ENCODE measurements at regions not wholly inside any gene's neighbourhood (a gene's known extent, or its start where the extent isn't known, plus 50 kb on each side); places are given as distances from the start of the nearest gene placed in this dataset.
A peak's percentile ranks its signal among the peaks of the same experiment; 100 is the strongest.

- intact Hi-C loops (cut with DNase I; ENCODE audit: low total_unique reads) (no loop called here), in situ Hi-C loops (cut with MboI; ENCODE audit: low pct_ligation_motif_present in 1 of 4, low pct_unique_long_range_greater_than_20kb in 1 of 4, low sequenced_read_pairs in 3 of 4) (no loop called here)
- no peak overlapping the region for H3K4me3 ChIP-seq
- 51 to 60% methylated on average over 1 to 9 of the region's 9 CpGs for WGBS, 2 donors (ENCODE audit: low coverage in 1 of 2)
- H3K27ac ChIP-seq, result peak overlapping the region in 3 of 4 donors; percentile 22 to 65 (median 28)
- no peaks in the 10 kb centered on the region for H3K9me3 ChIP-seq
- no peaks in the 10 kb centered on the region for H3K36me3 ChIP-seq
- no peaks in the 10 kb centered on the region for H3K4me1 ChIP-seq
- no peaks in the 10 kb centered on the region for H3K27me3 ChIP-seq
- DNase-seq, result peak; percentile 13
- TF ChIP-seq POLR2AphosphoS5 (IDR thresholded peaks at IDR 0.05) (peak in 1 of 3 donors; percentile 35), POLR2A (IDR thresholded peaks at IDR 0.05) (no peak)
Observed at GRCh38 chr15:94004697-94005096, 226.7 kb upstream of the MCTP2 start.

GRCh38 chr15:94002041-94002440 is 229.3 kb upstream of the MCTP2 start:
- in situ Hi-C loops (cut with MboI; ENCODE audit: low pct_ligation_motif_present in 1 of 4, low pct_unique_long_range_greater_than_20kb in 1 of 4, low sequenced_read_pairs in 3 of 4), result no loop called here

GRCh38 chr15:94001255-94001801 is 230.0 kb upstream of the MCTP2 start:
- Histone ChIP-seq H3K4me1 (no peaks in the 10 kb centered on the region), H3K4me3 (no peak overlapping the region), H3K36me3 (no peaks in the 10 kb centered on the region), H3K27ac (no peak overlapping the region), H3K27me3 (no peaks in the 10 kb centered on the region), H3K9me3 (no peaks in the 10 kb centered on the region)
- in situ Hi-C loops (cut with MboI; ENCODE audit: low pct_ligation_motif_present in 1 of 4, low pct_unique_long_range_greater_than_20kb in 1 of 4, low sequenced_read_pairs in 3 of 4) (no loop called here), intact Hi-C loops (cut with DNase I; ENCODE audit: low total_unique reads) (no loop called here)
- no peak for DNase-seq
- TF ChIP-seq POLR2A (IDR thresholded peaks at IDR 0.05) (no peak), POLR2AphosphoS5 (IDR thresholded peaks at IDR 0.05) (no peak), CTCF (IDR thresholded peaks at IDR 0.05) (no peak), EP300 (IDR thresholded peaks at IDR 0.05; ENCODE audit: low read depth) (no peak)
- WGBS, 2 donors (ENCODE audit: low coverage in 1 of 2), result 30 to 38% methylated on average over 3 of the region's 3 CpGs

More at GRCh38 chr15:94002041-94002440, 229.3 kb upstream of the MCTP2 start:
- TF ChIP-seq POLR2A (IDR thresholded peaks at IDR 0.05), result no peak
- TF ChIP-seq EP300 (IDR thresholded peaks at IDR 0.05; ENCODE audit: low read depth), result no peak
- TF ChIP-seq CTCF (IDR thresholded peaks at IDR 0.05), result no peak
- TF ChIP-seq POLR2AphosphoS5 (IDR thresholded peaks at IDR 0.05), result no peak
- Histone ChIP-seq H3K4me1 (no peaks in the 10 kb centered on the region), H3K27ac (no peak overlapping the region), H3K9me3 (no peaks in the 10 kb centered on the region), H3K4me3 (no peak overlapping the region), H3K36me3 (no peaks in the 10 kb centered on the region), H3K27me3 (no peaks in the 10 kb centered on the region)
- intact Hi-C loops (cut with DNase I; ENCODE audit: low total_unique reads), result no loop called here
- 88 to 95% methylated on average over 3 of the region's 3 CpGs for WGBS, 2 donors (ENCODE audit: low coverage in 1 of 2)
- DNase-seq, result no peak

- intact Hi-C loops (cut with DNase I; ENCODE audit: low total_unique reads), result no loop called here
- in situ Hi-C loops (cut with MboI; ENCODE audit: low pct_ligation_motif_present in 1 of 4, low pct_unique_long_range_greater_than_20kb in 1 of 4, low sequenced_read_pairs in 3 of 4), result no loop called here
- no peak overlapping the region for H3K4me3 ChIP-seq
- H3K9me3 ChIP-seq, result no peaks in the 10 kb centered on the region
- no peaks in the 10 kb centered on the region for H3K27me3 ChIP-seq
- no peaks in the 10 kb centered on the region for H3K36me3 ChIP-seq
- DNase-seq, result no peak
- no peak overlapping the region for H3K27ac ChIP-seq
- no peak for TF ChIP-seq EP300 (IDR thresholded peaks at IDR 0.05; ENCODE audit: low read depth)
- H3K4me1 ChIP-seq, result no peaks in the 10 kb centered on the region
- 79% methylated on average over 5 of the region's 5 CpGs; no CpG with 5 or more reads in 1 of the 2 donors for WGBS, 2 donors (ENCODE audit: low coverage in 1 of 2)
Observed at GRCh38 chr15:94000606-94001005, 230.8 kb upstream of the MCTP2 start.

GRCh38 chr15:93997071-93997658 is 234.2 kb upstream of the MCTP2 start:
- no peak for DNase-seq
- no peaks in the 10 kb centered on the region for H3K9me3 ChIP-seq
- no peak for TF ChIP-seq EP300 (IDR thresholded peaks at IDR 0.05; ENCODE audit: low read depth)
- TF ChIP-seq CTCF (IDR thresholded peaks at IDR 0.05), result peak; percentile 51 to 73 (median 62)
- H3K4me1 ChIP-seq, result no peaks in the 10 kb centered on the region
- H3K27ac ChIP-seq, result no peak overlapping the region
- H3K4me3 ChIP-seq, result no peak overlapping the region
- intact Hi-C loops (cut with DNase I; ENCODE audit: low total_unique reads) (loop anchor here (10.0 kb wide), 2 partner anchors 128 to 962 kb away; no protein-coding TSS in a partner anchor), in situ Hi-C loops (cut with MboI; ENCODE audit: low pct_ligation_motif_present in 1 of 4, low pct_unique_long_range_greater_than_20kb in 1 of 4, low sequenced_read_pairs in 3 of 4) (loop anchor here in 3 of 4 donors (10.0 to 25.0 kb wide), 2 partner anchors 128 to 910 kb away; partner anchors contain the start of gene RGMA (in 3 of the 3))
- no peaks in the 10 kb centered on the region for H3K36me3 ChIP-seq
- WGBS, 2 donors (ENCODE audit: low coverage in 1 of 2), result 22 to 47% methylated on average over 6 of the region's 6 CpGs
- H3K27me3 ChIP-seq, result no peaks in the 10 kb centered on the region
